T-helper 22 cell (primary cell): ENCODE measurements at regions not wholly inside any gene's neighbourhood (a gene's known extent, or its start where the extent isn't known, plus 50 kb on each side); places are given as distances from the start of the nearest gene placed in this dataset.
"Not testable (repeated sequence)": the region's sequence is repeated elsewhere in the genome, so short reads cannot be mapped to it uniquely, and the experiment has no call there.

Source experiments
- DNase-seq: peaks from one replicate; pipeline ENCODE4 v3.0.0-alpha.2; 2020; ENCODE audit warnings: low read depth

DNA sequence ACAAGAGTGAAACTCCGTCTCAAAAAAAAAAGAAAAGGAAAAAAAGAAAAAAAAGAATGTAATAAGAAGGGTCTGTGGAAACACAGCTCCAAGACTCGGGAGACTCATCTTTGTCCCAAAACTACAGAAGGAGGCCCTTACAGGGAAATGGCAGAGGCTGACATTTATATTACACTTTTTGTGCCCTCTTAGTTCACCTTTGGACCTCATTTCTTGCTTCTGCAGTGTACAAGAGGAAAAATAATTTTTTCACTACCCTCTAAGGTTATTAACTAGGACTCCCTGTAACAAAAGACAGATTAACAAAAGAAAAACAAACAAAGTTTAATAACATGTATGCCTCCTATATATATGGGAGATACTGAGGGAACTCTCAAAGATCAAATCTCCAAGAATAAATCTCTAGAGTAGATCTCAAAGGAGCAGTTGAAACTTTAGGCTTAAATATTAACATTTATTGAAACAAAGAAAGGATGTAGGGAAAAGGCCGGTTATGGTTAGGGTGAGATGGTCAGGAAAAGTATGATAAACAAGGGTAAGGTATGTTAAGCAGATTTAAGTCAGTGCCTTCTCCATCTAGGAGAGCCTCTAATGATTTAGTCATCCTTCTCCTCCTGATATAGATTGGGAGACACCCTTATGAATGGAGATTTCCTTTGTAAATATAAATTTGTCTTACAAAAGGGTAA is 121.3 kb upstream of the JADE1 start:
- no peak for DNase-seq

GRCh38 chr4:128686810-128687209 is 122.7 kb upstream of the JADE1 start:
- no peak for DNase-seq

- DNase-seq: no peak
These were observed 123.5 kb upstream of the JADE1 start for GRCh38 chr4:128686032-128686465.

GRCh38 chr4:128684016-128684415 is 125.5 kb upstream of the JADE1 start:
- DNase-seq: no peak

DNA sequence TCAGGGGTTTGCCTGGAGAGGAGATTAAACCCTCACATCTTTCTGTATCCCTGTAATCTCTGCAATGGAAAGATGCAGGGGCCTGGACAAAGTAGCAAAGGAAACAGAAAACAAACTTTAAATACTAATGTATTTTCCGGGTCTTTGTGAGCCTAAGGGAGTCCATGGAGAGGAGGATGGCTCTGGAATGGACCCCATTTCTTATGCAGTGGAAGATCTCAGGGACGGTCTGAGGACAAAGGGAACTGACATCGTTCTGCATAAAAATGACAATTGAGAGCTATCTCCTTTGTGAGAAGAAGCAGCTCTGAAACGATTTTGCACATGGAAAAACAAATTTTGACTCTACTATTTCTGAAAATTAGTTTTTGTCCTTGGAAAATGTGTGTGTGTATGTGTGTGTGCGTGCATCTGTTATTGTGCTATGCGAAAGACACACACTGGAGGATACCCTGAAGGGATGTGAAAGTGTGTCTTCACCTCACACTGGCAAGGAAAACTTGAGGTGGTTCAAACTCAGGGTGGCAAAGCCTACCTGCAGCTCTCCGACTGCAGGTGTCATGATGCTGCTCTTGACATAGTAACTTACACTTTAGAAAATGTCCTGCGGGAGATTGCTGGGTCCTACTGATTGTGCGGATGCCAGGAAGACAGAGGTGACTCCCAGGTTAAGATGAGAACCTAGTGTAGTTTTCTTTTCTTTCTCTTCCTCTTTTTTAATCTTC is 126.4 kb upstream of the JADE1 start:
- no peak for DNase-seq

DNA sequence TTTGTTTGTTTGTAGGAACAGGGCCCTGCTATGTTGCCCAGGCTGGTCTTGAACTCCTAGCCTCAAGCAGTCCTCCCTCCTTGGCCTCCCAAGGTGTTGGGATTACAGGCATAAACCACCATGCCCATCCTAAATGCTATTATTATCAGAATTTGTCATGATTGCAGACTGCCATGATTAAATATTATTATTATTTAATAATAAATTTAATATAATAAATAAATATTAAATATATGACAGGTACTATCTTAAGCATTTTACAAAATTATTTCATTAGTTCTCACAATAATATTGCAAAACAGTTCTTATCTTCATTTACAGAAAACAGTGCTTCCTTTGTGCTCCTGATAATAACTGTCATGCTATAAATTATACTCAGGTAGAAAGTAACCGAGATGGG is 133.4 kb upstream of the JADE1 start:
- DNase-seq: no peak

DNA sequence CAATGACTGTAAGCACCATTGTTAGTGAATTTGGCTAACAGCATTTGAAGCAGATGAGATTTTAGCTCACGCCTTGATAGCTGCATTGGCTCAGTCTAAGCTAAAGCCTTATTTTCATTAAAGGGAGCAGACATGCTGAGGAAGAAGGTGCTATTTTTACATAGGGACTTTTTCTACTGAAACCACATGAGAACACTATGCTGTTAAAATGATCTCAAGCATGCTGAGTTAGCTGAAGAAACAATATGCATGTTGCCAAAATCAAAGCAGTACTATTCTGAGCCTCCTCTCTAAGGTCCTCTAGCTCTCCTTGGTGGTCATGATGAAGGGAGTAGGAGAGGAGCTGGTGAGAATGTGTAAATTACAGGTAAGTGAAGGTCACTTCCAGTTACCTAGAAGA is 134.4 kb upstream of the JADE1 start:
- DNase-seq: no peak

DNA sequence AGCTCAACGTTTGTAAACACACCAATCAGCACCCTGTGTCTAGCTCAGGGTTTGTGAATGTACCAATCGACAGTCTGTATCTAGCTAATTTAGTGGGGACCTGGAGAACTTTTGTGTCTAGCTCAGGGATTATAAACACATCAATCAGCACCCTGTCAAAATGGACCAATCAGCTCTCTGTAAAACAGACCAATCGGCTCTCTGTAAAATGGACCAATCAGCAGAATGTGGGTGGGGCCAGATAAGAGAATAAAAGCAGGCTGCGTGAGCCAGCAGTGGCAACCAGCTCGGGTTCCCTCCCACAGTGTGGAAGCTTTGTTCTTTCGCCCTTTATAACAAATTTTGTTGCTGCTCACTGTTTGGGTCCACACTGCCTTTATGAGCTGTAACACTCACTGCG is 136.3 kb upstream of the JADE1 start:
- DNase-seq: not testable (repeated sequence)

GRCh38 chr4:128672596-128672995 is 136.9 kb upstream of the JADE1 start:
- DNase-seq: not testable (repeated sequence)

DNA sequence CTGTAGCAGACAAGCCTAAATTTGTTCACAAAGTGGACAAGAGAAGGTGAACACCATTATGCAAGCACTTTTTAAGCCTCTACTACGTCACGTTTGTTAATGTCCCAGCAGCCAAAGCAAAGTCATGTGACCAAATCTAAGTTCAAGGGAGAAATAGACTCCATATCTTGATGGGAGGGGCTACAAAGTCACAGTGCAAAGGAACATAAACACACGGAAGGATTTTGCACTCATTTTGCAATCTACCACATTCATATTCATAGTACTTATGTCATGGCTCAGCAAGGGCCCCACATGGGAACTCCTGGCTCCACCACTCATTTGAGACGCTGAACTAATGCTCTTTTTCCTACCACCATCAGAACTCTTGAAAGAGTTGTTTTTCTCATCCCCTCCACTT is 139.0 kb upstream of the JADE1 start:
- no peak for DNase-seq

GRCh38 chr4:128668566-128668965 is 140.9 kb upstream of the JADE1 start:
- DNase-seq: no peak

- no peak for DNase-seq
These were observed 144.0 kb upstream of the JADE1 start for GRCh38 chr4:128665514-128665913.

GRCh38 chr4:128663325-128663724 is 146.2 kb upstream of the JADE1 start:
- no peak for DNase-seq

DNA sequence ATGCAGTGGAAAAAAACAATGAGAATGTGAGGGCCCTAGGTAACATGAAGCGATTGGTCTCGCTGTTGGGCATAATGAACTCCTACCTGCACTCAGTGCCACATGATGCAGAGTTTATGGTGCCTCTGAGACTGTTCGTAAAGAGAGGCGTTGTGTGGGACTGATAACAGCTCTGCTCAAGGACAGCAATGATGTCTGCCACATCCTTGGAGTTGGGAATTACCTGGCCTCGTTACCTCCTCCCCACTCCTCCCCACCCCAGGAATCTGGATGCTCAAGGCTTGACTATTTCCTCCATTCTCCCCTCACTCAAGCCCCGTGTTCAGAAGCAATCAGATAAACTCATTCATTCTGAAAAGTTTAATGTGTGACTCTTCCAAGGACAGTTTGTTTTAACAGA is 148.0 kb upstream of the JADE1 start:
- no peak for DNase-seq

DNA sequence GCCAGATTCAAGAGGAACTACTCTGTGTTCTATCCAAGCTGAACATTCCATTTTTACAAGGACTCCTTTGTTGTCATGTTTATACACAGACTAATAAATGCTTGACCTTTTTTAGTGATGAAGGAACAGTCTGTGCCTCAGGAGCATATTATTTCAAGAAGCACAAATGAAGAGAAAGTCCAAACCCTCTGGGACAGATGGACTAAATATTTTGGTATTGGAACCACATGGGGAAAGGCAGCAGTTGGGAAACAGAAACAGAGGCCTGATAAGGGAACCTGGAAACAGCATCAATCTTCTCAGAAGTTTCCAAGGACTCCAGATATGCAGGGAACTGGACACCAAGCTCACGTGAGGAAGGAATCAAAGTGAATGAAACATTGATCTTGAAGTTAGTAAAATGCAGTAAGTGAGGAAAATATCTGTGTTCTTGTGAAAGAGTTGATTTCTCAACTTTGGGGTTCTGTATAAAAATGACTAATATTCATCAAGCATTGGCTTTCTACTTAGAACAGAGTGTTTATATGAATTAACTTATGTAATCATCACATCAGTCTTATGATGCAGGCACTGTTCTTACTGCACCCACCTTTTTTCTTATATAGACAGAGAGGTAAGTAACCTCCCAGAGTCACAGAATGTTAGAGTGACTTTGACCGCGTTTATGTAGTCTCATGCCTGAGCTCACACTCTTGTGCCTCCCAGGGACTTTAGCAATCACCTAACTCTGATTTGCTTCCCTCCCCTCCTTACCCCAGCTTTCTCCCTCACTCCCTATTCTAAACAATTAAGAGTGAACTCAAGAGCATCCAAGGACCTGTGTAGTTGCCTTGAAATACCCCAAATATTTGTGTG is 148.9 kb upstream of the JADE1 start:
- no peak for DNase-seq

DNA sequence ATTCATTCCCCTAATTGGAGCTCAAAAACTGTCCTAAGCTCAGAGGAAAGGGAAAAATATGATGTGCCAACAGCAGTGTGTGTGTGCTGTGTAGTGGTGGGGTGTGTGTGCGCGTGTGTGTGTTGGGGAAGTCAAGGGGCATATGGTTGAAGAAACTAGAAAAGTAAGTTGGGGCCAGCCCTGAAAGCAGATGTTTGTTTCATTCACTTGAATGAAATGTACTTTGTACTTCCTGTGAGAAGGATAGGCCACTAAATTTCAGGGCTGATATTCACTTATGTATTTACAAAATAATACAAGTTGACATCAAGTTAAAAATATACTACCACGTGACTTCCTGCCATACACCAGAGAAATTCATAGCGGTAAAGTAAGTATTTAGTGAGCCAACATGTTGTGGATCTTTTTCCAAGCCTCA is 151.3 kb upstream of the JADE1 start:
- DNase-seq: no peak

GRCh38 chr4:128657638-128658037 is 151.9 kb upstream of the JADE1 start:
- no peak for DNase-seq

- DNase-seq: no peak
These were observed 155.0 kb upstream of the JADE1 start for GRCh38 chr4:128654465-128654864.

GRCh38 chr4:128653527-128654444 is 155.7 kb upstream of the JADE1 start:
- DNase-seq: no peak

GRCh38 chr4:128649575-128650205 is 159.8 kb upstream of the JADE1 start:
- DNase-seq: no peak

GRCh38 chr4:128649161-128649560 is 160.3 kb upstream of the JADE1 start:
- no peak for DNase-seq
